Spleen (tissue), 11 donors: ENCODE measurements at regions not wholly inside any gene's neighbourhood (a gene's known extent, or its start where the extent isn't known, plus 50 kb on each side); places are given as distances from the start of the nearest gene placed in this dataset.
A peak's percentile ranks its signal among the peaks of the same experiment; 100 is the strongest.

ENCODE experiments used
- DNase-seq: peaks from one replicate; pipeline ENCODE4 v3.0.0-alpha.2; 2020
- H3K27ac ChIP-seq, 8 donors: fragments of 200-600 bp; sonication (generic) in 7 of 8; 1 replicate in 4 of 8; 2 replicates in 4 of 8; pipeline versions ENCODE4 v1.5.0 to v1.8.0; 2016 to 2021; ENCODE audit warnings: inconsistent platforms in 4 of 8, mild to moderate bottlenecking in 4 of 8, moderate library complexity in 1 of 8
- H3K27me3 ChIP-seq, 7 donors: fragments of 200-600 bp; sonication (generic) in 6 of 7; replicated peaks in 1 of 7; 1 replicate in 4 of 7; 2 replicates in 3 of 7; pipeline versions ENCODE4 v1.5.0 to v1.8.0; 2016 to 2021; ENCODE audit warnings: inconsistent platforms in 3 of 7, mild to moderate bottlenecking in 1 of 7
- H3K36me3 ChIP-seq, 6 donors: fragments of 200-600 bp; sonication (generic) in 5 of 6; 1 replicate in 4 of 6; 2 replicates in 2 of 6; pipeline versions ENCODE4 v1.5.0 to v1.8.0; 2016 to 2021; ENCODE audit warnings: inconsistent platforms in 2 of 6
- H3K4me1 ChIP-seq, 6 donors: fragments of 200-600 bp; sonication (generic) in 5 of 6; 1 replicate in 3 of 6; 2 replicates in 3 of 6; pipeline versions ENCODE4 v1.5.0 to v1.8.0; 2016 to 2021; ENCODE audit warnings: inconsistent platforms in 3 of 6
- H3K4me3 ChIP-seq, 8 donors: fragments of 200-600 bp; sonication (generic) in 7 of 8; 1 replicate in 4 of 8; 2 replicates in 4 of 8; pipeline versions ENCODE4 v1.5.0 to v1.8.0; 2016 to 2021; ENCODE audit warnings: inconsistent platforms in 4 of 8, mild to moderate bottlenecking in 4 of 8, moderate library complexity in 2 of 8
- H3K9me3 ChIP-seq, 8 donors: fragments of 200-600 bp; sonication (generic) in 7 of 8; 1 replicate in 4 of 8; 2 replicates in 4 of 8; pipeline versions ENCODE4 v1.5.0 to v1.8.0; 2016 to 2021; ENCODE audit warnings: inconsistent platforms in 4 of 8
- POLR2A ChIP-seq, 3 donors: fragments of 450-650 bp; IDR thresholded peaks; one replicate each; pipeline ENCODE4 v1.5.1; 2017; ENCODE audit warnings: antibody characterized with exemption in 3 of 3, mild to moderate bottlenecking in 1 of 3
- POLR2AphosphoS5 ChIP-seq, 3 donors: sonication (generic); formaldehyde crosslinking; IDR thresholded peaks; one replicate each; pipeline ENCODE4 v1.5.1; 2017; ENCODE audit warnings: antibody characterized with exemption in 3 of 3
- WGBS, 5 donors: extraction: QIAGEN DNeasy Blood & Tissue Kit in 3 of 5; methylation state at CpG; one replicate each; pipeline versions ENCODE4 v1.1.5 to v1.1.7; 2013 to 2018; 5-methylcytosine and 5-hydroxymethylcytosine counted together
- intact Hi-C: fragments of 100-400 bp; cut with DNase I; formaldehyde crosslinking; loops from one replicate; pipeline ENCODE4 v1.15.0; 2023; ENCODE audit warnings: low total_unique reads
- TF ChIP-seq, protein P1 (sequence below), 11 experiments: fragments of 200-600 bp in 7 of 11; fragments of 450-650 bp in 4 of 11; sonication (generic) in 4 of 11; IDR thresholded peaks in 8 of 11; conservative IDR thresholded peaks in 3 of 11; 1 replicate in 7 of 11; 2 replicates in 4 of 11; pipeline versions ENCODE4 v1.4.0 to v1.8.0; 2016 to 2021; ENCODE audit warnings: antibody characterized with exemption in 11 of 11, inconsistent platforms in 4 of 11, mild to moderate bottlenecking in 1 of 11
- donor health status: healthy with polysubstance abuse.
- donor health status: DM: no; HTN: no; CAD: no; lungs with moderate emphysema.
- donor health status: DM: no; HTN: no; CAD: no.
- donor health status: Bipolar disorder and iron deficiency.
- donor health status: healthy.
- donor health status: DM: no; HTN: no; CAD: no.
- donor health status: DM: yes; HTN: yes; CAD: no.

- Histone ChIP-seq H3K9me3 (no peaks in the 10 kb centered on the region), H3K36me3 (no peaks in the 10 kb centered on the region), H3K27ac (peak overlapping the region in 1 of 8 donors; percentile 2), H3K4me1 (peaks cover 0 to 7% (median 0%) of the 10 kb centered on the region in 6 donors), H3K27me3 (no peaks in the 10 kb centered on the region), H3K4me3 (no peak overlapping the region)
- TF ChIP-seq, protein P1, sequence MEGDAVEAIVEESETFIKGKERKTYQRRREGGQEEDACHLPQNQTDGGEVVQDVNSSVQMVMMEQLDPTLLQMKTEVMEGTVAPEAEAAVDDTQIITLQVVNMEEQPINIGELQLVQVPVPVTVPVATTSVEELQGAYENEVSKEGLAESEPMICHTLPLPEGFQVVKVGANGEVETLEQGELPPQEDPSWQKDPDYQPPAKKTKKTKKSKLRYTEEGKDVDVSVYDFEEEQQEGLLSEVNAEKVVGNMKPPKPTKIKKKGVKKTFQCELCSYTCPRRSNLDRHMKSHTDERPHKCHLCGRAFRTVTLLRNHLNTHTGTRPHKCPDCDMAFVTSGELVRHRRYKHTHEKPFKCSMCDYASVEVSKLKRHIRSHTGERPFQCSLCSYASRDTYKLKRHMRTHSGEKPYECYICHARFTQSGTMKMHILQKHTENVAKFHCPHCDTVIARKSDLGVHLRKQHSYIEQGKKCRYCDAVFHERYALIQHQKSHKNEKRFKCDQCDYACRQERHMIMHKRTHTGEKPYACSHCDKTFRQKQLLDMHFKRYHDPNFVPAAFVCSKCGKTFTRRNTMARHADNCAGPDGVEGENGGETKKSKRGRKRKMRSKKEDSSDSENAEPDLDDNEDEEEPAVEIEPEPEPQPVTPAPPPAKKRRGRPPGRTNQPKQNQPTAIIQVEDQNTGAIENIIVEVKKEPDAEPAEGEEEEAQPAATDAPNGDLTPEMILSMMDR (IDR thresholded peaks at IDR 0.05 in 8 of 11, conservative IDR thresholded peaks at IDR 0.05 in 3 of 11): no peak
- no peak for TF ChIP-seq POLR2A (IDR thresholded peaks at IDR 0.05)
- no peak for TF ChIP-seq POLR2AphosphoS5 (IDR thresholded peaks at IDR 0.05)
- DNase-seq: no peak
- intact Hi-C loops: no loop called here
- WGBS, 5 donors: 39 to 51% (median 40%) methylated on average over 4 of the region's 4 CpGs
Measured at GRCh38 chr6:81997090-81997926, 244.8 kb upstream of the TENT5A start.

- intact Hi-C loops: no loop called here
- Histone ChIP-seq H3K36me3 (no peaks in the 10 kb centered on the region), H3K9me3 (no peaks in the 10 kb centered on the region), H3K4me1 (peaks cover 0 to 7% (median 0%) of the 10 kb centered on the region in 6 donors), H3K27me3 (no peaks in the 10 kb centered on the region), H3K27ac (no peak overlapping the region), H3K4me3 (no peak overlapping the region)
- 79 to 94% (median 87%) methylated on average over 4 of the region's 4 CpGs for WGBS, 5 donors
- no peak for DNase-seq
- TF ChIP-seq, protein P1 (IDR thresholded peaks at IDR 0.05 in 8 of 11, conservative IDR thresholded peaks at IDR 0.05 in 3 of 11): no peak
- TF ChIP-seq POLR2A (IDR thresholded peaks at IDR 0.05): no peak
- TF ChIP-seq POLR2AphosphoS5 (IDR thresholded peaks at IDR 0.05): no peak
Measured at GRCh38 chr6:81996414-81996813, 243.9 kb upstream of the TENT5A start.

GRCh38 chr6:81995548-81996289, 243.2 kb upstream of the TENT5A start:
- TF ChIP-seq POLR2AphosphoS5 (IDR thresholded peaks at IDR 0.05) (no peak), POLR2A (IDR thresholded peaks at IDR 0.05) (no peak)
- TF ChIP-seq, protein P1 (IDR thresholded peaks at IDR 0.05 in 8 of 11, conservative IDR thresholded peaks at IDR 0.05 in 3 of 11): no peak
- 35 to 72% (median 64%) methylated on average over 1 of the region's 1 CpG for WGBS, 5 donors
- intact Hi-C loops: no loop called here

DNA sequence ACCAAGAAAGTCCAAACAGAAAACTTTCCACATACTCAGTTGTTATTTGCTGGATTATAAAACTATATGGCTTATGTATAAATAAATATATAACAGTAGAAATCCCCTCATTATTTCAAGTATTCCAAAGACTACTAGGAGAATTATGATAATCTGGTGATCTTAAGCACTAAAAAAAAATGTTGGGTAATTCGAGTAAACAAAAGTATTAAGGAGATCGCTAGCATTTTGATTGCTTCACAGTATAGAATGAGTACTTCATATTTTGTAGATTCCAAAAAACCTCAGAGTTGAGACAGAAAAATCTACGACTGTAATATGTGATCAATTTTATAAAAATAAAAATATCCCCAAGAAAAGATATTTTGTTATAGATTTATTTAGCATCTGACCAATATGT, 236.4 kb upstream of the TENT5A start:
- H3K9me3 ChIP-seq: no peaks in the 10 kb centered on the region
- no peaks in the 10 kb centered on the region for H3K27me3 ChIP-seq
- DNase-seq: no peak
- TF ChIP-seq POLR2A (IDR thresholded peaks at IDR 0.05) (no peak), POLR2AphosphoS5 (IDR thresholded peaks at IDR 0.05) (no peak)
- TF ChIP-seq, protein P1 (IDR thresholded peaks at IDR 0.05 in 8 of 11, conservative IDR thresholded peaks at IDR 0.05 in 3 of 11): no peak
- H3K4me3 ChIP-seq: no peak overlapping the region
- no peaks in the 10 kb centered on the region for H3K36me3 ChIP-seq
- no peak overlapping the region for H3K27ac ChIP-seq
- 85 to 91% (median 88%) methylated on average over 3 of the region's 3 CpGs for WGBS, 5 donors
- intact Hi-C loops: no loop called here
- H3K4me1 ChIP-seq: no peaks in the 10 kb centered on the region

More at GRCh38 chr6:81995548-81996289, 243.2 kb upstream of the TENT5A start:
- Histone ChIP-seq H3K27ac (no peak overlapping the region), H3K36me3 (no peaks in the 10 kb centered on the region), H3K4me3 (no peak overlapping the region), H3K9me3 (no peaks in the 10 kb centered on the region), H3K27me3 (no peaks in the 10 kb centered on the region), H3K4me1 (peaks cover 0 to 7% (median 0%) of the 10 kb centered on the region in 6 donors)
- no peak for DNase-seq
